ENCODE measurements at regions not wholly inside any gene's neighbourhood (a gene's known extent, or its start where the extent isn't known, plus 50 kb on each side); places are given as distances from the start of the nearest gene placed in this dataset.

GRCh38 chr1:208848854-208849253 lies 604.7 kb upstream of the PLXNA2 start:
- DNase-seq, result no peak
- no peak for TF ChIP-seq CTCF (IDR thresholded peaks at IDR 0.05)
- intact Hi-C loops (cut with DNase I), result no loop called here
- Histone ChIP-seq H3K27me3 (no peaks in the 10 kb centered on the region), H3K4me1 (no peaks in the 10 kb centered on the region), H3K4me3 (no peak overlapping the region), H3K9me3 (no peaks in the 10 kb centered on the region), H3K36me3 (no peaks in the 10 kb centered on the region), H3K27ac (no peak overlapping the region)
- ATAC-seq, result no peak
- 73 to 77% methylated on average over 1 of the region's 1 CpG for WGBS, 2 donors

- H3K27ac ChIP-seq, result no peak overlapping the region
- DNase-seq (no peak), ATAC-seq (no peak)
- H3K36me3 ChIP-seq, result no peaks in the 10 kb centered on the region
- 78 to 79% methylated on average over 5 of the region's 5 CpGs for WGBS, 2 donors
- no peaks in the 10 kb centered on the region for H3K4me1 ChIP-seq
- H3K27me3 ChIP-seq, result no peaks in the 10 kb centered on the region
- H3K9me3 ChIP-seq, result no peaks in the 10 kb centered on the region
- TF ChIP-seq CTCF (IDR thresholded peaks at IDR 0.05), result no peak
- H3K4me3 ChIP-seq, result no peak overlapping the region
- intact Hi-C loops (cut with DNase I), result no loop called here
Observed at GRCh38 chr1:208850442-208850841, 606.3 kb upstream of the PLXNA2 start.

- Histone ChIP-seq H3K4me3 (no peak overlapping the region), H3K36me3 (no peaks in the 10 kb centered on the region), H3K27me3 (no peaks in the 10 kb centered on the region), H3K4me1 (no peaks in the 10 kb centered on the region), H3K9me3 (no peaks in the 10 kb centered on the region), H3K27ac (no peak overlapping the region)
- intact Hi-C loops (cut with DNase I), result no loop called here
- no peak for TF ChIP-seq CTCF (IDR thresholded peaks at IDR 0.05)
- DNase-seq (no peak), ATAC-seq (no peak)
- WGBS, 2 donors, result 63 to 66% methylated on average over 2 of the region's 2 CpGs
Observed at GRCh38 chr1:208851366-208851765, 607.2 kb upstream of the PLXNA2 start.

- ATAC-seq (no peak), DNase-seq (no peak)
- Histone ChIP-seq H3K4me1 (no peaks in the 10 kb centered on the region), H3K36me3 (no peaks in the 10 kb centered on the region), H3K27me3 (no peaks in the 10 kb centered on the region), H3K4me3 (no peak overlapping the region), H3K9me3 (no peaks in the 10 kb centered on the region), H3K27ac (no peak overlapping the region)
- WGBS, 2 donors, result 80 to 86% methylated on average over 3 of the region's 3 CpGs
- intact Hi-C loops (cut with DNase I), result no loop called here
- TF ChIP-seq CTCF (IDR thresholded peaks at IDR 0.05), result no peak
Observed at GRCh38 chr1:208852911-208853310, 608.7 kb upstream of the PLXNA2 start.

- Histone ChIP-seq H3K27ac (no peak overlapping the region), H3K27me3 (no peaks in the 10 kb centered on the region), H3K4me1 (no peaks in the 10 kb centered on the region), H3K36me3 (no peaks in the 10 kb centered on the region), H3K4me3 (no peak overlapping the region), H3K9me3 (no peaks in the 10 kb centered on the region)
- ATAC-seq (no peak), DNase-seq (no peak)
- TF ChIP-seq CTCF (IDR thresholded peaks at IDR 0.05), result no peak
- 86 to 88% methylated on average over 1 of the region's 1 CpG for WGBS, 2 donors
- intact Hi-C loops (cut with DNase I), result no loop called here
Observed at GRCh38 chr1:208855403-208855802, 611.2 kb upstream of the PLXNA2 start.

Data from heart right ventricle (tissue), 16 donors.